ENCODE measurements at regions not wholly inside any gene's neighbourhood (a gene's known extent, or its start where the extent isn't known, plus 50 kb on each side); places are given as distances from the start of the nearest gene placed in this dataset.

DNA sequence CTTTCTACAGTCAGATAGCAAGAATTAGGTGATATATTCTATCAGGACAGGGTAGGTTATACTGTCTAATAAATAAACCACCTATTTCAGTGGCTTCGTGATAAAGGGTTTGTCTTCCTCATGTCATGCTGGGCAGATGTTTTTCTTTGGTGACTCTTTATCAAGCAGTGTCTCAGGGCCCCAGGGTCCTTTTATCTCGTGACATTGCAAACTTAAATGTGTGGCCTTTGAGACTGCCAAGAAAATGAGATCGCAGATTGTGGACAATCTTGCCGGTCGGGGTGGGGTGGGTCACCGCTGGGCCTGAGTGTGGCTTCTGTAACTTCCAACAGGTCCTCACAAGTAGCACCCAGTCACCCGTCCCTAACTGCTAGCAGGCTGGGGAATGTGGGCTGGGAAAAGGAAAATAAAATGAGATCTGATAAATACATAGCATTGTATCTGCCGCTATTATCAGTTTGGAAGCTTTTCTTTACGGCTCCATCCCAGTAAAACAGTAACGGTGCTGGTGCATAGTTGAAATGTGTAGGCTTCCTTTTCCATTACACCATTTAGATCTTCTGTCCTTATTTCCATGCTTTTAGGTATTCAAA is 50.5 kb upstream of the BMP6 start:
- TF ChIP-seq CTCF (IDR thresholded peaks at IDR 0.05; ENCODE audit: low read depth, low read length) (no peak), POLR2A (IDR thresholded peaks at IDR 0.05; ENCODE audit: extremely low read depth, insufficient read length) (no peak), MAX (IDR thresholded peaks at IDR 0.05; ENCODE audit: low read depth, low read length) (no peak)

All from NB4 (cell line).